GM18951 (cell line): ENCODE measurements at regions not wholly inside any gene's neighbourhood (a gene's known extent, or its start where the extent isn't known, plus 50 kb on each side); places are given as distances from the start of the nearest gene placed in this dataset.
"Not testable (repeated sequence)": the region's sequence is repeated elsewhere in the genome, so short reads cannot be mapped to it uniquely, and the experiment has no call there.

ENCODE experiments used
- POLR2A ChIP-seq: IDR thresholded peaks from 4 replicates; pipeline ENCODE4 v1.6.1; 2011; ENCODE audit warnings: mild to moderate bottlenecking; ENCODE audit not compliant: insufficient read length, insufficient read depth; ENCODE audit errors: extremely low read depth
- in situ Hi-C: fragments of 300-500 bp; cut with MboI; formaldehyde crosslinking; loops from one replicate; pipeline ENCODE4 v1.12.0; 2022; ENCODE audit warnings: low sequenced_read_pairs, mixed read lengths, inconsistent platforms; ENCODE audit not compliant: unreplicated experiment

DNA sequence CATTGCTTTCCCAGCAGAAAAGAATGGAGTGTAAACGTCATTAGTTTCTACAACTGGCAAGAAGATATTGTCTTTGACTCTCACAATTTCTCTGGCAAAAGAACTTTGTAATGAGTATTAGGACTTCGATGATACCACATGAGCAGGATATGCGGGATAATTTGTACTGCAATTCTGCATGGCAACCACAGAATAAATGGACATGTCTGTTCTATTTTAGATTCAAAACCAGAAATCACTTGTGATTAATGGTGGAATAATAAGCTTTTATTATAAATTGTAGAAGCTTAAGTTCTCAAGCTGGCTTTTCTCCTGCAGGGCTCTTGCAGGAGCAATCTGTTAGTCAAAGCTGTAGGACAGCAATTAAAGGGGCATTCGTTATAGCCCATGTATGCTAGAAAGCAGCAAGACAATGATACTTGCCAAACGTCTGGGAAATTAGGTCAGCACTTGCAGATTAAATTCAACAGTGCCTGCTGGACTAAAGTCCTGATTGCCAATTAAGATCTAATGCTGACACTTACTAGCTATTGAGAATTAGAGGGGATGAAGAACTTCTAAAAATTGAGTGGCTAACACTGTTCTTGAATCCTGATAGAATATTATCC, 177.9 kb downstream of the PTH2R start:
- no peak for TF ChIP-seq POLR2A
- in situ Hi-C loops = no loop called here

DNA sequence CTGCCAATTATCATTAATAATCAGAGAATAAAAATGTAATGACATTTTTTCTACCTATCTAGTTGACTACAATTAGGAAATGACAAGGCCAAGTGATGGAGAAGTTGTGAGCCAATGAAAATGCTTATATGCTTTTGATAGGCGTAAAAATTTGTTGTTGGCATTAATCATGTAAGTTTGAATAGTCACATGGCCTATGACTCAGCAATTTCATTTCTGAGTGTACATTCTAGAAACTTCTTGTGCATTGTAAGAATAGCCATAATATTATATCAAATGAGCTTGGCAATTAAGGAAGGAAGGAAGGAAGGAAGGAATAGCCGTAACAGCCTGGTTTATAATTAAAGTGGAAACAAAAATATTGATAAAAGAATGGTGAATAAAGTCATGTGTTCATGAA, 179.9 kb downstream of the PTH2R start:
- in situ Hi-C loops = no loop called here

DNA sequence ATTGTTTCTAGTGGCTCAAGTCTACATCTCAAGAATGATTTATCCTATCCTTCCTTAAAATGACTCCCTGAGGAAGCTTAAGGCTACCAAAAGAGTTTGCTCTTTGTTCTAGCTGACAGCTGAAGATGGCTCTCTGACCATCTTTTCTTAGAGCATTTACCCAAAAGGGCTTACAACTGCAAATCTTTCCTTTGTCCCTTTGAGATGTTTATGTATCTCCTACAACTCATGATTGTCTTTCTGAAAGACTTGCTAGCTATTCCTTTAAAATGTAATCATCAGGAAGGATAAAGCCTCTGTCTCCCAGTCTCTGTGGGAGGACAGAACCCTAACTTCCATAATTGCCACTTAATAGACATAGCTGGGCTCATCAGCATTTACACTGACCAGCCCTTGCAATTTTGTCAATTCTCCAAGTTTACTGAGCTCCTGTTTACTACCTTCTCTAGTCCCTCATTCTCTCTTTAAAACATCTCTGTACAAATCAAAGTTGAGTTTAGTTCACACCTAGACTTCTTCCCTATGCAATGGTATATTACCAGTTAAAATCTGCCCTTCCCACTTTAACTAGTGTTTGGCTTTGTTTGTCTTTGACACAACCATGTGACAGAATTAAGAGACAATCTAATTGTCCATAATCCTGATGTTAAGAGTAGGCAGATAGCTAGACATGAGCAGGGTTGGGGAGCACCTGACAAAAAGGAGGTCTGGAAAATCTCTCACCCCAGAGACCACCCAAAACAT, 188.2 kb downstream of the PTH2R start:
- no peak for TF ChIP-seq POLR2A
- in situ Hi-C loops = no loop called here

More for the DNA sequence above, 179.9 kb downstream of the PTH2R start:
- TF ChIP-seq POLR2A = no peak

DNA sequence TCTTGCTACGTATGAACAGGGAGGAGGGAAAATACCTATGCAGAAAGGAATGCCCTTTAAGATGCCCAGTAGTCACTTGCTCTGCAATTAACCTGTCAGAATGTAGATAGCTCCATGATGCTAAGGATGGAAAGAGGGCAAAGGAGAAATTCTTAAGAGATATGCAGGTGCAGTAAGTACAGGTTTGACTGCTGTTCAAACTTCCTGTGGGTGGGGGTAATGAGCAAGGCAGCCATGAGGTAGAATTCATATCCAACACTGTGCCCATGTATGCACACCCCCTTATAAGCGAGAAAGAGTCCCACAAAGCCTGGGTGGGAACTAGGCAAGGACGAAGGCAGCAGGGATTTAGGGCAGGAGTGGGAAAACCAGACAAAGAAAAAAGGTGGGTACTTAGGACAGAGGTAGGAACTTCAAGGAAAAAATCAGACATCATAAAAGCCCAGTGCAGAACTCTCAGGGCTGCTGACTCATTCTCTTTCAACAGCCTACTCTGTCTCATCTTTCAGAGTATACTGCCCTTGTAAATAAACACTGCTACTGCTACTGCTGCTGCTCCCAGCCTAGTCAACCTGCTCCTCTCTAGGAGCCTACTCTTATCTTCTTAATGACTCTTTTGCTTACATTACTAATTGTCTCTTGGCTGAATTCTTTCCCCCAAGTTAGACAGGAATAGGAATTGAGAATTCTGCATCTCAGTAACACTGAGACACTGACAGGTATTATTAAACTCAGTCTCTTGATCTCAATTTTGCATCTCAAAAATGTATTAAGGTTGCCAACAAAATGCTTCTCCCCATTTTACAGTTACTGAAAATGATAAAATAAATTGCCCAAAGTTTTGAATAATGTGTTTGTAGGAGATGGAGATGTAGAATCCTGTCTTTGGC, 189.0 kb downstream of the PTH2R start:
- TF ChIP-seq POLR2A = no peak
- in situ Hi-C loops = no loop called here

DNA sequence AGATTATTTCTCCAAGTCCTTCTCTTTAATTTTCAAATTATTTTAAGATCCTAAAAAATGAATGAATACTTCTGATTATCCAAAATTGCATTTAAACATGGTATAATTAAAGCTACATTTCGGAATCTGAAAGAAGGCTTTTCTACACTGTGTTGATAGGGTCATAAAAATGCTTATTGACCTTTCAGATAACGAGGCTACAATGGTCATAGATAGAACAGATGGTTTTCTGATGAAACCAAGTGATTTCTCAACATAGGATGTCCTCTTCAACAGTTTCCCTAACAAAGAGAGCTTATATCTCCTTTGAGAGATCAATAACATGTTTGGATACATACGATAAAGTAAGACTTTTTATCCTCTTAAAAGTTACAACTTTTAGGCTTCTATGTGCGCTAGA, 201.1 kb downstream of the PTH2R start:
- no peak for TF ChIP-seq POLR2A
- in situ Hi-C loops = no loop called here

DNA sequence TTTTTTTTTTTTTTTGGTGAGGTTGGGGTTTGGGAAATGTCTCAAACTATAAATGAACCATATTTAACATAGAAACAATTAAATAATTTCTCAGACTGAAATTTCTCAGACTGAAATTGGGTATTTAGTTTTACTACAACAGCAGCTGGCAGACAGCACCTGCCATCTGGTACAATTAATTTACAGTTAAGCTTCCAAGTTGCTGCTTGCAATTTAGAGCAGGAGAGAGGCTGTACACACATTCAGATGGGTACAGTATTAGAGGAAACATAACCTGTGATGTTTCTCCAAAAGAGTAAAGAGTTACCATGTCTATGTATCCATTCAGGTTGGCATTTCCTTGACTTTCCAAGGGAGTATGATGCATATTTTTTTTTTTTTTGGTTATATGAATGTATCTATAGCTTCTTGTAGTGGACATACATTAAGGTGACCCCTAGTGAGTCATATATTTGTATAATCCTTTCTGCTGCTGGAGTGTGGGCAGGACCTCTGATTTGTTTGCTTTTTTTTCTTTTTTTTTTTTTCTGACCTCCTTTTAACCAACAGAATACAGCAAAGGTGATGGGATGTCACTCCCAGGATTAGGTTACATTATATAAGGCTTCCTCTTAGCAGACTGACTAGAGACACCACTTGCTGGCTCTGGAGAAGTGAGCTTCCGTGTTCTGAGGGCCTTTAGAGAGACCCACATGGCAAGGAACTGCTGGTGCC, 201.7 kb downstream of the PTH2R start:
- in situ Hi-C loops = no loop called here
- TF ChIP-seq POLR2A = no peak

DNA sequence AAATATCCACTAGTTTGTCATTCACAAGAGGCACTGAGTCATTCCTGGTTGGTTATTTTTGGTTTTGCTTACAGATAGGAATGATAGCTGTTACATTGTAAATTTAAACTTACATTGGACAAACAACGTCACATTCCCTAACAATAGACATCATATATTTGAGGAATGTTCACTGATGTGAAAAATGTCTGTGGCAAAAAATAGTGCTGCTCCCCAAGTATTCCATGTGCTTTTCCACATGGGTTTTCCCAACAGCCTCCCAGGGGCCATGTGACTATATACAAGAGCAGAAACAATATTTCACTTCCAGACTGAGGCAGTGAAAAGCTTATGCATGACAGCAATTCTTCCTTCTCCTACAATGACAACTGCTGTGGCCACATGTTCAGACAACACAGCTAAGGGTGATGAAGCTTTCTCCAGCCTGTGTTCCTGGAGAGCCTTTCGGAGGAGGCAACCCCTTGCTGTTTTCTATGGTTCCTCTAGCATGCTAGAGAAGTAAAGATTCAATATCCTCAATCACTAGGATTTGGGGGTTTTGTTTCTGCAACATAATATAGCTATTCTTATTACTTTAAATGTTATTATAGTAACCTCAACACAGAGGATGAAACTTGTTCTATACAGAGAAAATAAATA, 202.7 kb downstream of the PTH2R start:
- in situ Hi-C loops = no loop called here
- no peak for TF ChIP-seq POLR2A

DNA sequence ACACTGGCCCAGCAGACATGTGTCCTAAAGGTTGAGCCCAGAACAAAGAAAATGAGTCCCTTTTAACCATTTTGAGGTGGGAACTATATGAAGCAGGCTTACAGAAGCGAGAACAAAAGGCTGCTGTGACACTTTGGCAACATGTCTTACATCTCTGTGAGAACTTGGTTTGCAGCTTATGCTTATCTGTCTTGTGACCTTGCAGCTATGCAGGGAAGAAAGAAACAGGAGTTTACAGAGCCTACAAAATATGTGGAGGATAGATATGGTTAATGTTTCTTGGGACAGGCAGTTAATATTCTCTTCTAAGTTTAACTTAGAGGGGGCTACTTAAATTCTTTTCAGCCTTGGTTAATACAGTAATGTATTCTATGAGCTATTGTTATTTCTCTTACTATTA, 209.1 kb downstream of the PTH2R start:
- in situ Hi-C loops = not testable (repeated sequence)

DNA sequence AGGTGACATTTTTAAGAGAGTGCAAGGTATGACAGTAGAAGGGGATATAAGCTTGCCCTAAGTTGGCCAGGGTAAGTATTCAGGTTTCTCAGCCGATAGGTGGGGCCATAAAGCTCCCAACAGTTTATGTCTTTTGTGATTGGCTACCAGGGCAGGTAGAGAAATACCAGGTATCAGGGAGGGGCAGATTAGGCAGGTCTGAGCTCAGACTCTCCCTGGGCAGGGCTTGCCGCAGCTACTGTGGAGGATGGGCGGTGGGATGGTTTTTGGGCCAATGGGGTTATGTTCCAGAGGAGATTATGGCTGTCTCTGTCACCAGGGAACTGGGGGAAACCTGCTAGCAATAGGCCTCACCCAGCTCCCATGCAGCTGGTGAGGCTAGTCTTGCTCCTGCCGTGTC, 211.6 kb downstream of the PTH2R start:
- TF ChIP-seq POLR2A = no peak
- in situ Hi-C loops = no loop called here

DNA sequence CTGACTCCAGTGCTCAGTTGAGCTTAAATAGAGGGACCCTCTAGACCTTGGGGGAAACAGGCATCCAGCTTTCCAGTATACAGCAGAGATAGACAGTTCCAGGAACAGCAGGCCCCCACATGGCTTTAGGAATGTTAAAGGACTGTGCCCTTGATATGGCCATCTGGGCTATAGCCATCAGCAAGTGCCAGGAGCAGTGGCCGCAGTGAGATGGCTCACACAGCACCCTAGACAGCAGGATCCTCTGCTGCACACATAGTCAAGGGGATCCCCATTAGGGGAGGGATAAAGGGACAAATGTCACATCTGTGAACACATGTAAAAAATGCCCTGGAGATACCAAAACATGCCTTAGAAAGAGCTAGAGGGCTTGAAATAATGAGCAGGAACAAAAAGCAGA, 213.4 kb downstream of the PTH2R start:
- TF ChIP-seq POLR2A = no peak
- in situ Hi-C loops = no loop called here

DNA sequence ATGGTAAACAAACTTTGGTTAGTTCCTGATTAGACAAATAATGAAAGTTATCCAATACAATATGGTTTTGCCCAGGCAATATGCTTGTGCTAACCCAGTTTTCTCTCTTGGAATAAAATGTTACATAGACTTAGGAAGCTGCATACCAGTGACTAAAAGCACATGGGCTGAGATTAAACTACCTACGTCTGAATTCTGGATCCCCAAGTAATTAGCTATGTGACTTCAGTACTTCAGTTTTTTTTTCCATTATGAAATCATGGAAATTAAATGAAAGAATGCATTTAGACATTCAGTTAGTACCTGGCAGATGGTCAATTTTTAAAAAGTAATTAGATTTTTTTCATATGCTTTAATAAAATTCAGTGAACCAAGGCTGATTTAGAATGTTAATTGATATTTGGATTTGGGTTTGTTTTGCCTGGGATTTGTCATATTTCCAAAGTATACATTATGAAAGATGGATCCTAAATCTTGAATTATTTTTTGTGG, 213.9 kb downstream of the PTH2R start:
- in situ Hi-C loops = no loop called here
- TF ChIP-seq POLR2A = no peak

DNA sequence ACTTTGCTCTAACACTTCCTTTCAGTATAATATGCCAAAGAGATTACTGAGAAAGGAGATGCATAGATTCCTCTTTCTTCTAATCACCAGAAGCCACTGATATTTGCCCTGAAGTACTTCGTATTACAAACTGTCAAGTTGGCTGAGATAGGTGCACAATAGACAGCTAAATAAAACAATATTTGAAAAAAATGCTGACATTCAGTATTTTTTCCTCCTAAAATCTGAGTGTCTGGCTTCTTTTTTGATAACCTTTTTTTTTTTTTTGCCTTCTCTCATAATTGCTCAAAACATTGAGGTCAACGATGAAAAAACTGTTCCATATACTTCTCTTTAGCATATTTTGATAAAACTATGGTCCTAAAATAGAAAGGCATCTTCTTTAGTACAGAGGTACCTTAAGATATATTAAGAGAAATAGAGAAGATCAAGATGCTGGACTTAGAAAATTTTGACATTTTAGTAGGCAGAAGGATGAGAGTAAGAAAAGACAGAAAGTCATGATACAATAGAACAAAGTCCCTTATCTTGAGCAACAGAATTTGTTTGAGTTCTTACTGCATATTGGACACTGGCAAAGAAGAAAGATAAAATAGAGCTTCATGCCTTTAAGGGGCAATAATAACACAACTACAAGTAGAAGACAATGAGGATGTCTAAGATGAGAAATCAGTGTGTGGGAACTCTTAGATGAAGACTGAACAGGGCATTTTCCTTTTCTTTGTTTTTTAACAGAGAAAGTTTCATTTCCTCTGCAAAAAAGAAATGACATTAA, 220.7 kb downstream of the PTH2R start:
- no peak for TF ChIP-seq POLR2A
- in situ Hi-C loops = no loop called here

DNA sequence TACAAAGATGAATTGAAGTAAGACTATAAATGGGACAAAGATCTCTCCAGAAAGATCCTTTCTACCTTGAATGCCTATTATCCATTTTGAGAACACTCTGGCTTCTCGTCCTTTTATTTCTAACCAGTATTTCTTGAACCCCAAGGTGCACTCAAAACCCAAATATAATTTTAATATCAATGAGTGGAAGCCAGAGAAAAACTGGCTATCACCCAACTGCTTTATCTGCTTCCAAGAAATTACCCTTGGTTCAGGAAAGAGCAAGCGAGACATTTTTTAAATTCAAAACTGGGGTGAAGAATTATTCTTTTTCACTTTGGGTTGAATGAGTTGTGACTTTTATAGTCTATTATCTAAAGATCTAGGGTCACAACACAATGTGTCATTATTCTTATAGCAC, 221.3 kb downstream of the PTH2R start:
- in situ Hi-C loops = no loop called here
- TF ChIP-seq POLR2A = no peak
